ENCODE measurements at regions not wholly inside any gene's neighbourhood (a gene's known extent, or its start where the extent isn't known, plus 50 kb on each side); places are given as distances from the start of the nearest gene placed in this dataset.

GRCh38 chr2:158041400-158041799, 60.3 kb upstream of the UPP2 start:
- Histone ChIP-seq H3K4me3 (ENCODE audit: low read length in 2 of 2) (no peak overlapping the region), H3K36me3 (ENCODE audit: control insufficient read depth in 1 of 2, insufficient read depth in 2 of 2, low read length in 1 of 2) (no peaks in the 10 kb centered on the region), H3K27ac (ENCODE audit: low read depth in 1 of 2, low read length in 2 of 2) (no peak overlapping the region), H3K9me3 (ENCODE audit: control insufficient read depth, low read length) (peaks cover 2% of the 10 kb centered on the region), H3K27me3 (ENCODE audit: control insufficient read depth in 1 of 2, insufficient read depth in 2 of 2, low read length in 1 of 2) (no peaks in the 10 kb centered on the region), H3K4me1 (ENCODE audit: control insufficient read depth in 1 of 2, insufficient read depth in 2 of 2, low read length in 2 of 2) (no peaks in the 10 kb centered on the region)
- 97 to 98% methylated on average over 2 of the region's 2 CpGs for WGBS, 2 donors
- intact Hi-C loops (cut with DNase I) = no loop called here
- DNase-seq (no peak), ATAC-seq (ENCODE audit: low FRiP score) (no peak)

- H3K27ac ChIP-seq (ENCODE audit: low read depth in 1 of 2, low read length in 2 of 2) = no peak overlapping the region
- intact Hi-C loops (cut with DNase I) = no loop called here
- no peaks in the 10 kb centered on the region for H3K4me1 ChIP-seq (ENCODE audit: control insufficient read depth in 1 of 2, insufficient read depth in 2 of 2, low read length in 2 of 2)
- H3K9me3 ChIP-seq (ENCODE audit: control insufficient read depth, low read length) = peaks cover 2% of the 10 kb centered on the region
- H3K4me3 ChIP-seq (ENCODE audit: low read length in 2 of 2) = no peak overlapping the region
- ATAC-seq (ENCODE audit: low FRiP score) (no peak), DNase-seq (no peak)
- H3K27me3 ChIP-seq (ENCODE audit: control insufficient read depth in 1 of 2, insufficient read depth in 2 of 2, low read length in 1 of 2) = no peaks in the 10 kb centered on the region
- no peaks in the 10 kb centered on the region for H3K36me3 ChIP-seq (ENCODE audit: control insufficient read depth in 1 of 2, insufficient read depth in 2 of 2, low read length in 1 of 2)
- WGBS, 2 donors = 90 to 91% methylated on average over 5 of the region's 5 CpGs
Measured at GRCh38 chr2:158038901-158039300, 62.8 kb upstream of the UPP2 start.

- Histone ChIP-seq H3K27ac (ENCODE audit: low read depth in 1 of 2, low read length in 2 of 2) (no peak overlapping the region), H3K4me3 (ENCODE audit: low read length in 2 of 2) (no peak overlapping the region), H3K9me3 (ENCODE audit: control insufficient read depth, low read length) (peaks cover 2% of the 10 kb centered on the region), H3K4me1 (ENCODE audit: control insufficient read depth in 1 of 2, insufficient read depth in 2 of 2, low read length in 2 of 2) (no peaks in the 10 kb centered on the region), H3K27me3 (ENCODE audit: control insufficient read depth in 1 of 2, insufficient read depth in 2 of 2, low read length in 1 of 2) (peaks cover 0 to 2% of the 10 kb centered on the region in 2 donors), H3K36me3 (ENCODE audit: control insufficient read depth in 1 of 2, insufficient read depth in 2 of 2, low read length in 1 of 2) (no peaks in the 10 kb centered on the region)
- intact Hi-C loops (cut with DNase I) = no loop called here
- ATAC-seq (ENCODE audit: low FRiP score) = peak; percentile 60
- WGBS, 2 donors = 46 to 48% methylated on average over 7 of the region's 7 CpGs
- DNase-seq = no peak
Measured at GRCh38 chr2:158034198-158034866, 67.3 kb upstream of the UPP2 start.

- H3K4me3 ChIP-seq (ENCODE audit: low read length in 2 of 2) = no peak overlapping the region
- H3K9me3 ChIP-seq (ENCODE audit: control insufficient read depth, low read length) = peaks cover 2% of the 10 kb centered on the region
- 78 to 80% methylated on average over 4 of the region's 4 CpGs for WGBS, 2 donors
- intact Hi-C loops (cut with DNase I) = no loop called here
- no peak for ATAC-seq (ENCODE audit: low FRiP score)
- H3K27ac ChIP-seq (ENCODE audit: low read depth in 1 of 2, low read length in 2 of 2) = no peak overlapping the region
- DNase-seq = no peak
- H3K27me3 ChIP-seq (ENCODE audit: control insufficient read depth in 1 of 2, insufficient read depth in 2 of 2, low read length in 1 of 2) = peaks cover 0 to 2% of the 10 kb centered on the region in 2 donors
- no peaks in the 10 kb centered on the region for H3K36me3 ChIP-seq (ENCODE audit: control insufficient read depth in 1 of 2, insufficient read depth in 2 of 2, low read length in 1 of 2)
- no peaks in the 10 kb centered on the region for H3K4me1 ChIP-seq (ENCODE audit: control insufficient read depth in 1 of 2, insufficient read depth in 2 of 2, low read length in 2 of 2)
Measured at GRCh38 chr2:158031371-158031770, 70.3 kb upstream of the UPP2 start.

- no peaks in the 10 kb centered on the region for H3K27me3 ChIP-seq (ENCODE audit: control insufficient read depth in 1 of 2, insufficient read depth in 2 of 2, low read length in 1 of 2)
- DNase-seq (no peak), ATAC-seq (ENCODE audit: low FRiP score) (no peak)
- H3K4me3 ChIP-seq (ENCODE audit: low read length in 2 of 2) = no peak overlapping the region
- 80 to 84% methylated on average over 11 of the region's 11 CpGs for WGBS, 2 donors
- H3K36me3 ChIP-seq (ENCODE audit: control insufficient read depth in 1 of 2, insufficient read depth in 2 of 2, low read length in 1 of 2) = no peaks in the 10 kb centered on the region
- intact Hi-C loops (cut with DNase I) = no loop called here
- no peak overlapping the region for H3K27ac ChIP-seq (ENCODE audit: low read depth in 1 of 2, low read length in 2 of 2)
- no peaks in the 10 kb centered on the region for H3K9me3 ChIP-seq (ENCODE audit: control insufficient read depth, low read length)
- H3K4me1 ChIP-seq (ENCODE audit: control insufficient read depth in 1 of 2, insufficient read depth in 2 of 2, low read length in 2 of 2) = no peaks in the 10 kb centered on the region
Measured at GRCh38 chr2:158025255-158025996, 76.2 kb upstream of the UPP2 start.

GRCh38 chr2:158024288-158024898, 77.3 kb upstream of the UPP2 start:
- WGBS, 2 donors = 2% methylated on average over 4 of the region's 4 CpGs
- Histone ChIP-seq H3K9me3 (ENCODE audit: control insufficient read depth, low read length) (no peaks in the 10 kb centered on the region), H3K36me3 (ENCODE audit: control insufficient read depth in 1 of 2, insufficient read depth in 2 of 2, low read length in 1 of 2) (no peaks in the 10 kb centered on the region), H3K27me3 (ENCODE audit: control insufficient read depth in 1 of 2, insufficient read depth in 2 of 2, low read length in 1 of 2) (no peaks in the 10 kb centered on the region), H3K27ac (ENCODE audit: low read depth in 1 of 2, low read length in 2 of 2) (no peak overlapping the region), H3K4me1 (ENCODE audit: control insufficient read depth in 1 of 2, insufficient read depth in 2 of 2, low read length in 2 of 2) (no peaks in the 10 kb centered on the region), H3K4me3 (ENCODE audit: low read length in 2 of 2) (no peak overlapping the region)
- ATAC-seq (ENCODE audit: low FRiP score) = no peak
- intact Hi-C loops (cut with DNase I) = loop anchor here (5.0 kb wide), 2 partner anchors 728 to 733 kb away; no protein-coding TSS in a partner anchor
- no peak for DNase-seq

- Histone ChIP-seq H3K27me3 (ENCODE audit: control insufficient read depth in 1 of 2, insufficient read depth in 2 of 2, low read length in 1 of 2) (no peaks in the 10 kb centered on the region), H3K4me1 (ENCODE audit: control insufficient read depth in 1 of 2, insufficient read depth in 2 of 2, low read length in 2 of 2) (no peaks in the 10 kb centered on the region), H3K36me3 (ENCODE audit: control insufficient read depth in 1 of 2, insufficient read depth in 2 of 2, low read length in 1 of 2) (no peaks in the 10 kb centered on the region), H3K27ac (ENCODE audit: low read depth in 1 of 2, low read length in 2 of 2) (no peak overlapping the region), H3K9me3 (ENCODE audit: control insufficient read depth, low read length) (no peaks in the 10 kb centered on the region), H3K4me3 (ENCODE audit: low read length in 2 of 2) (no peak overlapping the region)
- no peak for ATAC-seq (ENCODE audit: low FRiP score)
- intact Hi-C loops (cut with DNase I) = loop anchor here (5.0 kb wide), 2 partner anchors 729 to 734 kb away; no protein-coding TSS in a partner anchor
- no peak for DNase-seq
- 78 to 81% methylated on average over 1 of the region's 1 CpG for WGBS, 2 donors
Measured at GRCh38 chr2:158022888-158023287, 78.8 kb upstream of the UPP2 start.

- WGBS, 2 donors = 81 to 90% methylated on average over 3 of the region's 3 CpGs
Measured at GRCh38 chr2:158021226-158021625, 80.5 kb upstream of the UPP2 start.

More at GRCh38 chr2:158021226-158021625, 80.5 kb upstream of the UPP2 start:
- Histone ChIP-seq H3K9me3 (ENCODE audit: control insufficient read depth, low read length) (no peaks in the 10 kb centered on the region), H3K27ac (ENCODE audit: low read depth in 1 of 2, low read length in 2 of 2) (no peak overlapping the region), H3K36me3 (ENCODE audit: control insufficient read depth in 1 of 2, insufficient read depth in 2 of 2, low read length in 1 of 2) (no peaks in the 10 kb centered on the region), H3K4me3 (ENCODE audit: low read length in 2 of 2) (no peak overlapping the region), H3K4me1 (ENCODE audit: control insufficient read depth in 1 of 2, insufficient read depth in 2 of 2, low read length in 2 of 2) (no peaks in the 10 kb centered on the region), H3K27me3 (ENCODE audit: control insufficient read depth in 1 of 2, insufficient read depth in 2 of 2, low read length in 1 of 2) (no peaks in the 10 kb centered on the region)
- intact Hi-C loops (cut with DNase I) = loop anchor here (5.0 kb wide), 2 partner anchors 731 to 736 kb away; no protein-coding TSS in a partner anchor
- DNase-seq = no peak
- no peak for ATAC-seq (ENCODE audit: low FRiP score)

Measured in aorta (tissue), 5 donors.